H9 (cell line): ENCODE measurements at regions not wholly inside any gene's neighbourhood (a gene's known extent, or its start where the extent isn't known, plus 50 kb on each side); places are given as distances from the start of the nearest gene placed in this dataset.

ENCODE experiments used
- DNase-seq: peaks from one replicate; pipeline ENCODE4 v3.0.0-alpha.2; 2017
- H2AFZ ChIP-seq: one replicate; pipeline ENCODE4 v1.6.1; 2013; ENCODE audit warnings: mild to moderate bottlenecking, low read length, control low read depth, moderate library complexity
- H2AK5ac ChIP-seq: 2 replicates; pipeline ENCODE4 v1.6.1; 2013; ENCODE audit warnings: low read length, control low read depth, mixed read lengths; ENCODE audit not compliant: insufficient read length
- H2BK120ac ChIP-seq: one replicate; pipeline ENCODE4 v1.6.1; 2013; ENCODE audit warnings: low read depth, mild to moderate bottlenecking, low read length, control low read depth, inconsistent platforms; ENCODE audit not compliant: poor library complexity, severe bottlenecking
- H2BK12ac ChIP-seq: 2 replicates; pipeline ENCODE4 v1.6.1; 2013; ENCODE audit warnings: low read length, control low read depth, mixed read lengths, low read depth; ENCODE audit not compliant: insufficient read length
- H2BK15ac ChIP-seq: 2 replicates; pipeline ENCODE4 v1.6.1; 2013; ENCODE audit warnings: low read depth, low read length, control low read depth
- H2BK20ac ChIP-seq: one replicate; pipeline ENCODE4 v1.6.1; 2013; ENCODE audit warnings: low read depth, mild to moderate bottlenecking, low read length, control low read depth, inconsistent platforms; ENCODE audit not compliant: poor library complexity, severe bottlenecking
- H2BK5ac ChIP-seq: 2 replicates; pipeline ENCODE4 v1.6.1; 2013; ENCODE audit warnings: low read length, control low read depth, mixed read lengths; ENCODE audit not compliant: insufficient read length
- H3K14ac ChIP-seq: 2 replicates; pipeline ENCODE4 v1.6.1; 2013; ENCODE audit warnings: low read length, control low read depth; ENCODE audit not compliant: insufficient read depth
- H3K18ac ChIP-seq: 2 replicates; pipeline ENCODE4 v1.6.1; 2013; ENCODE audit warnings: low read depth, mild to moderate bottlenecking, mixed read lengths, low read length, control low read depth; ENCODE audit not compliant: insufficient read length
- H3K23ac ChIP-seq: 2 replicates; pipeline ENCODE4 v1.6.1; 2013; ENCODE audit warnings: low read length, control low read depth, mixed read lengths, low read depth; ENCODE audit not compliant: insufficient read length
- H3K23me2 ChIP-seq: 2 replicates; pipeline ENCODE4 v1.6.1; 2013; ENCODE audit warnings: low read depth, mild to moderate bottlenecking, mixed read lengths, low read length, control low read depth; ENCODE audit not compliant: insufficient read length, poor library complexity, severe bottlenecking
- H3K27ac ChIP-seq: 2 replicates; pipeline ENCODE4 v1.5.1; 2013; ENCODE audit warnings: low read length, control low read depth, mixed read lengths, low read depth; ENCODE audit not compliant: insufficient read length
- H3K27me3 ChIP-seq: 2 replicates; pipeline ENCODE4 v1.6.1; 2013; ENCODE audit warnings: low read length, control low read depth, inconsistent platforms; ENCODE audit not compliant: insufficient read depth
- H3K4ac ChIP-seq: 2 replicates; pipeline ENCODE4 v1.6.1; 2013; ENCODE audit warnings: low read depth, mild to moderate bottlenecking, control low read depth, inconsistent platforms, low read length, moderate library complexity
- H3K4me1 ChIP-seq: 2 replicates; pipeline ENCODE4 v1.6.1; 2013; ENCODE audit warnings: low read length, control low read depth, inconsistent platforms; ENCODE audit not compliant: insufficient read depth
- H3K4me2 ChIP-seq: 2 replicates; pipeline ENCODE4 v1.6.1; 2013; ENCODE audit warnings: low read length, control low read depth, mixed read lengths; ENCODE audit not compliant: insufficient read length, insufficient read depth
- H3K56ac ChIP-seq: 2 replicates; pipeline ENCODE4 v1.6.1; 2013; ENCODE audit warnings: low read depth, mild to moderate bottlenecking, mixed read lengths, low read length, control low read depth; ENCODE audit not compliant: insufficient read length
- H3K79me1 ChIP-seq: 2 replicates; pipeline ENCODE4 v1.6.1; 2013; ENCODE audit warnings: low read depth, mild to moderate bottlenecking, moderate library complexity, low read length, control low read depth, inconsistent platforms; ENCODE audit not compliant: insufficient read depth, poor library complexity, severe bottlenecking
- H3K79me2 ChIP-seq: 2 replicates; pipeline ENCODE4 v1.6.1; 2013; ENCODE audit warnings: low read length, control low read depth, inconsistent platforms; ENCODE audit not compliant: insufficient read depth
- H3K9ac ChIP-seq: 2 replicates; pipeline ENCODE4 v1.6.1; 2013; ENCODE audit warnings: low read length, control low read depth, mixed read lengths; ENCODE audit not compliant: insufficient read length; ENCODE audit errors: extremely low read depth
- H3K9me3 ChIP-seq: one replicate; pipeline ENCODE4 v1.6.1; 2013; ENCODE audit warnings: low read depth, low read length, inconsistent platforms; ENCODE audit not compliant: control insufficient read depth
- H3T11ph ChIP-seq: one replicate; pipeline ENCODE4 v1.6.1; 2013; ENCODE audit warnings: mild to moderate bottlenecking, low read length, control low read depth, inconsistent platforms
- H4K20me1 ChIP-seq: one replicate; pipeline ENCODE4 v1.6.1; 2013; ENCODE audit not compliant: control insufficient read depth, insufficient read length, insufficient read depth
- H4K5ac ChIP-seq: 2 replicates; pipeline ENCODE4 v1.6.1; 2013; ENCODE audit warnings: low read depth, mild to moderate bottlenecking, mixed read lengths, low read length, control low read depth; ENCODE audit not compliant: insufficient read length
- H4K8ac ChIP-seq: replicated peaks from 2 replicates; pipeline ENCODE4 v1.6.1; 2013; ENCODE audit warnings: low read length, control low read depth, mixed read lengths, low read depth; ENCODE audit not compliant: insufficient read length
- H4K91ac ChIP-seq: 2 replicates; pipeline ENCODE4 v1.6.1; 2013; ENCODE audit warnings: low read depth, mild to moderate bottlenecking, moderate library complexity, mixed read lengths, low read length, control low read depth; ENCODE audit not compliant: insufficient read length
- H3K27ac Mint-ChIP-seq, 3 experiments: 2 replicates in 2 of 3; 3 replicates in 1 of 3; pipeline ENCODE4 v1.8.0; 2020 to 2021; ENCODE audit warnings: mixed read lengths in 3 of 3, mild to moderate bottlenecking in 1 of 3, moderate library complexity in 1 of 3
- H3K27me3 Mint-ChIP-seq: 2 replicates; pipeline ENCODE4 v1.8.0; 2021; ENCODE audit warnings: low read depth, mild to moderate bottlenecking, moderate library complexity, mixed read lengths
- H3K36me3 Mint-ChIP-seq, 3 experiments: 2 replicates in 2 of 3; 3 replicates in 1 of 3; pipeline ENCODE4 v1.8.0; 2020 to 2021; ENCODE audit warnings: low read depth in 3 of 3, mixed read lengths in 3 of 3; ENCODE audit not compliant: insufficient read depth in 1 of 3
- H3K4me1 Mint-ChIP-seq, 2 experiments: 2 replicates each; pipeline ENCODE4 v1.8.0; 2020; ENCODE audit warnings: mixed read lengths in 2 of 2
- H3K4me3 Mint-ChIP-seq, 2 experiments: 2 replicates in 1 of 2; 3 replicates in 1 of 2; pipeline ENCODE4 v1.8.0; 2020 to 2021; ENCODE audit warnings: mild to moderate bottlenecking in 2 of 2, mixed read lengths in 2 of 2, moderate library complexity in 1 of 2
- H3K9me3 Mint-ChIP-seq, 2 experiments: 2 replicates in 1 of 2; 3 replicates in 1 of 2; pipeline ENCODE4 v1.8.0; 2020; ENCODE audit warnings: mild to moderate bottlenecking in 2 of 2, mixed read lengths in 2 of 2, moderate library complexity in 1 of 2
- CTCF ChIP-seq: fragments of 200-600 bp; sonication (generic); conservative IDR thresholded peaks from 3 replicates; pipeline ENCODE4 v1.8.0; 2021; ENCODE audit warnings: antibody characterized with exemption, mild to moderate bottlenecking
- WGBS: extraction: QIAGEN DNeasy Blood & Tissue Kit; methylation state at CpG from one replicate; pipeline ENCODE4 v1.1.7; 2013; ENCODE audit warnings: missing lambda C conversion rate, low lambda C conversion rate, mixed read lengths; ENCODE audit not compliant: insufficient read length; ENCODE audit errors: extremely low coverage; 5-methylcytosine and 5-hydroxymethylcytosine counted together

GRCh38 chr3:80983753-80984152, 777.7 kb downstream of the GBE1 start:
- Histone ChIP-seq H2BK12ac (no peak overlapping the region), H3K79me1 (no peaks in the 10 kb centered on the region), H3K4ac (no peak overlapping the region), H2BK5ac (no peak overlapping the region), H2AFZ (no peak overlapping the region), H3K23me2 (no peaks in the 10 kb centered on the region), H3K4me1 (no peaks in the 10 kb centered on the region), H3K56ac (no peak overlapping the region), H3K18ac (no peak overlapping the region), H3K23ac (no peak overlapping the region), H3K14ac (no peak overlapping the region), H2BK20ac (no peak overlapping the region), H2BK15ac (no peak overlapping the region), H3K27me3 (no peaks in the 10 kb centered on the region), H3K4me2 (no peak overlapping the region), H2AK5ac (no peak overlapping the region), H3K79me2 (no peaks in the 10 kb centered on the region), H4K20me1 (no peaks in the 10 kb centered on the region), H3K27ac (no peak overlapping the region), H3K9me3 (no peaks in the 10 kb centered on the region), H3T11ph (no peak overlapping the region), H3K9ac (no peak overlapping the region), H4K91ac (no peak overlapping the region), H2BK120ac (no peak overlapping the region), H4K5ac (no peak overlapping the region), H4K8ac (no peak overlapping the region)
- Mint-ChIP-seq H3K9me3 (peaks cover 3 to 5% of the 10 kb centered on the region in 2 experiments; a peak in 3 of 5 replicates), H3K27ac (no peak overlapping the region), H3K4me1 (no peaks in the 10 kb centered on the region), H3K36me3 (no peaks in the 10 kb centered on the region; a peak in 2 of 7 replicates), H3K4me3 (no peak overlapping the region), H3K27me3 (no peaks in the 10 kb centered on the region)
- no peak for DNase-seq
- WGBS: no CpG with 5 or more reads among the region's 3 CpGs
- TF ChIP-seq CTCF: no peak
